ENCODE measurements at regions not wholly inside any gene's neighbourhood (a gene's known extent, or its start where the extent isn't known, plus 50 kb on each side); places are given as distances from the start of the nearest gene placed in this dataset.
"Not testable (repeated sequence)": the region's sequence is repeated elsewhere in the genome, so short reads cannot be mapped to it uniquely, and the experiment has no call there.

- H3K36me3 ChIP-seq (ENCODE audit: control insufficient read depth, insufficient read depth, low read length): no peaks in the 10 kb centered on the region
- ATAC-seq (ENCODE audit: low read depth) (no peak), DNase-seq (no peak)
- H3K79me1 ChIP-seq (ENCODE audit: low read depth in 1 of 2, low read length in 2 of 2): no peaks in the 10 kb centered on the region
- H3K18ac ChIP-seq (ENCODE audit: low read depth, low read length): no peak overlapping the region
- no peak overlapping the region for H3K9ac ChIP-seq (ENCODE audit: low read depth, low read length)
- TF ChIP-seq CTCF (conservative IDR thresholded peaks at IDR 0.05; ENCODE audit: low read depth, low read length): no peak
- no peak for TF ChIP-seq MAZ (IDR thresholded peaks at IDR 0.05; ENCODE audit: borderline replicate concordance, low read depth, low read length)
- TF ChIP-seq CEBPB (IDR thresholded peaks at IDR 0.05; ENCODE audit: low read depth, low read length): no peak
- TF ChIP-seq RCOR1 (IDR thresholded peaks at IDR 0.05; ENCODE audit: insufficient replicate concordance, low read length): no peak
- TF ChIP-seq POLR2A (IDR thresholded peaks at IDR 0.05; ENCODE audit: low read depth, low read length): no peak
- no peak overlapping the region for H3K4ac ChIP-seq (ENCODE audit: low read depth, low read length)
- no peak overlapping the region for H2BK15ac ChIP-seq (ENCODE audit: low read depth, low read length)
- H4K8ac ChIP-seq (ENCODE audit: low read depth in 2 of 2, low read length in 2 of 2): no peak overlapping the region
- intact Hi-C loops (cut with micrococcal nuclease): no loop called here
- H3K23ac ChIP-seq (ENCODE audit: low read depth, low read length): no peak overlapping the region
- H3K27ac ChIP-seq (ENCODE audit: insufficient read depth, low read length): no peak overlapping the region
- H4K5ac ChIP-seq (ENCODE audit: low read depth, low read length): no peak overlapping the region
- BruUV-seq (replicated peaks): no TSS peak
- no peak overlapping the region for H2AK5ac ChIP-seq (ENCODE audit: low read depth, low read length)
- H3K27me3 ChIP-seq (ENCODE audit: control insufficient read depth, insufficient read depth, low read length): no peaks in the 10 kb centered on the region
- no peaks in the 10 kb centered on the region for H3K4me1 ChIP-seq (ENCODE audit: control insufficient read depth, insufficient read depth, low read length)
- ChIA-PET CTCF (no interaction called here), POLR2A (ENCODE audit: unreplicated experiment) (no interaction called here)
- H2AFZ ChIP-seq (replicated peaks; ENCODE audit: low read length, poor library complexity): no peak overlapping the region
- WGBS, 2 experiments (ENCODE audit: extremely low coverage in 2 of 2, insufficient read length in 1 of 2): no CpG with 5 or more reads among the region's 5 CpGs
- no peak overlapping the region for H3K14ac ChIP-seq (replicated peaks; ENCODE audit: low read depth, low read length)
- no peak overlapping the region for H2BK5ac ChIP-seq (ENCODE audit: low read depth, low read length, poor library complexity, severe bottlenecking)
- H2BK120ac ChIP-seq (ENCODE audit: low read depth, low read length): no peak overlapping the region
- H3K9me1 ChIP-seq (ENCODE audit: insufficient read depth, low read length): no peaks in the 10 kb centered on the region
- dilution Hi-C loops (cut with HindIII; ENCODE audit: low sequenced_read_pairs, unreplicated experiment): no loop called here
- in situ Hi-C loops (cut with MboI; ENCODE audit: low sequenced_read_pairs): no loop called here
- H3K9me3 ChIP-seq (ENCODE audit: control insufficient read depth, insufficient read depth, low read length): no peaks in the 10 kb centered on the region
- H3K4me2 ChIP-seq (ENCODE audit: low read depth, low read length): no peak overlapping the region
- no peak overlapping the region for H3K4me3 ChIP-seq (ENCODE audit: insufficient read depth, low read depth, low read length)
- no peaks in the 10 kb centered on the region for H4K20me1 ChIP-seq (ENCODE audit: insufficient read depth, low read length)
- no peak overlapping the region for H4K91ac ChIP-seq (ENCODE audit: insufficient read depth, low read depth, low read length)
- H2BK20ac ChIP-seq (ENCODE audit: low read depth, low read length): no peak overlapping the region
- no peak overlapping the region for H3K56ac ChIP-seq (ENCODE audit: extremely low read depth, insufficient read depth, low read length)
- no peak overlapping the region for H2AK9ac ChIP-seq (replicated peaks; ENCODE audit: low read depth, low read length, poor library complexity)
These were observed 73.1 kb upstream of the TERB2 start for GRCh38 chr15:44883199-44883877.

GRCh38 chr15:44898890-44899651, 57.4 kb upstream of the TERB2 start:
- H3K27me3 ChIP-seq (ENCODE audit: control insufficient read depth, insufficient read depth, low read length); H3K9me1 ChIP-seq (ENCODE audit: insufficient read depth, low read length); H3K4me2 ChIP-seq (ENCODE audit: low read depth, low read length); H3K4ac ChIP-seq (ENCODE audit: low read depth, low read length); H3K56ac ChIP-seq (ENCODE audit: extremely low read depth, insufficient read depth, low read length); H2BK120ac ChIP-seq (ENCODE audit: low read depth, low read length); ATAC-seq (ENCODE audit: low read depth); H3K79me1 ChIP-seq (ENCODE audit: low read depth in 1 of 2, low read length in 2 of 2); H3K18ac ChIP-seq (ENCODE audit: low read depth, low read length); H3K9me3 ChIP-seq (ENCODE audit: control insufficient read depth, insufficient read depth, low read length); H2BK20ac ChIP-seq (ENCODE audit: low read depth, low read length); H2BK15ac ChIP-seq (ENCODE audit: low read depth, low read length); H4K5ac ChIP-seq (ENCODE audit: low read depth, low read length); BruUV-seq (replicated peaks); H2AFZ ChIP-seq (replicated peaks; ENCODE audit: low read length, poor library complexity); H4K20me1 ChIP-seq (ENCODE audit: insufficient read depth, low read length); H2AK9ac ChIP-seq (replicated peaks; ENCODE audit: low read depth, low read length, poor library complexity); POLR2A ChIA-PET (ENCODE audit: unreplicated experiment); H3K23ac ChIP-seq (ENCODE audit: low read depth, low read length); H3K36me3 ChIP-seq (ENCODE audit: control insufficient read depth, insufficient read depth, low read length); H3K4me3 ChIP-seq (ENCODE audit: insufficient read depth, low read depth, low read length); dilution Hi-C loops (cut with HindIII; ENCODE audit: low sequenced_read_pairs, unreplicated experiment); H3K14ac ChIP-seq (replicated peaks; ENCODE audit: low read depth, low read length); H2AK5ac ChIP-seq (ENCODE audit: low read depth, low read length); in situ Hi-C loops (cut with MboI; ENCODE audit: low sequenced_read_pairs); CTCF ChIA-PET; H2BK5ac ChIP-seq (ENCODE audit: low read depth, low read length, poor library complexity, severe bottlenecking); H4K91ac ChIP-seq (ENCODE audit: insufficient read depth, low read depth, low read length); H3K27ac ChIP-seq (ENCODE audit: insufficient read depth, low read length); H3K9ac ChIP-seq (ENCODE audit: low read depth, low read length); H4K8ac ChIP-seq (ENCODE audit: low read depth in 2 of 2, low read length in 2 of 2); DNase-seq; H3K4me1 ChIP-seq (ENCODE audit: control insufficient read depth, insufficient read depth, low read length): not testable (repeated sequence)
- WGBS, 2 experiments (ENCODE audit: extremely low coverage in 2 of 2, insufficient read length in 1 of 2): no CpG with 5 or more reads among the region's 4 CpGs
- intact Hi-C loops (cut with micrococcal nuclease): loop anchor here (5.0 kb wide), 1 partner anchor 88 kb away; no protein-coding TSS in a partner anchor
